Fibroblast of lung (primary cell): ENCODE measurements at regions not wholly inside any gene's neighbourhood (a gene's known extent, or its start where the extent isn't known, plus 50 kb on each side); places are given as distances from the start of the nearest gene placed in this dataset.

ENCODE experiments used
- EZH2 ChIP-seq: IDR thresholded peaks from 2 replicates; pipeline ENCODE4 v1.5.1; 2012; ENCODE audit warnings: low read length, control low read depth, mild to moderate bottlenecking; ENCODE audit errors: missing control alignments
- TF ChIP-seq, protein P1 (sequence below), 2 donors: IDR thresholded peaks in 1 of 2; conservative IDR thresholded peaks in 1 of 2; 1 replicate in 1 of 2; 2 replicates in 1 of 2; pipeline ENCODE4 v1.5.1; 2011 to 2012; ENCODE audit warnings: low read length in 2 of 2, control low read depth in 1 of 2, inconsistent platforms in 1 of 2, low read depth in 1 of 2, mild to moderate bottlenecking in 1 of 2

DNA sequence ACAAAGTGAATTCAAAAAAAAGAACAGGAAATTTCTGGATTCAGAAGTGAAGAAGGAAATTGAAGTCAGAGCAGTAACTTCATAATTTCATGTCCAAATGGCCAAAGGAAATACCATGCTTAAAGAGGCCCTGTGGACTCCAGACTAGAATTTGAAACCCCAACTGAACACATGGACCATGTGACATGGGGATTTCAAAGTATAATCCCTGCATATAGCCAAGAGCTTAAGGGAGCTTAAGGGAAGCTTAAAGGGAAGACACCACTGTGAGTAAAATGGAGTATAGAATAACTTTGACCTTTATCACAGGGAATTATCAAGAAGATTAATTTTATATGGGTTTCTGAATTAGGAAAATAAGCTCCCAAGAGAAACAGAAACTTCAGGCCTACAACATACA lies 241.8 kb upstream of the POGK start:
- TF ChIP-seq, protein P1, sequence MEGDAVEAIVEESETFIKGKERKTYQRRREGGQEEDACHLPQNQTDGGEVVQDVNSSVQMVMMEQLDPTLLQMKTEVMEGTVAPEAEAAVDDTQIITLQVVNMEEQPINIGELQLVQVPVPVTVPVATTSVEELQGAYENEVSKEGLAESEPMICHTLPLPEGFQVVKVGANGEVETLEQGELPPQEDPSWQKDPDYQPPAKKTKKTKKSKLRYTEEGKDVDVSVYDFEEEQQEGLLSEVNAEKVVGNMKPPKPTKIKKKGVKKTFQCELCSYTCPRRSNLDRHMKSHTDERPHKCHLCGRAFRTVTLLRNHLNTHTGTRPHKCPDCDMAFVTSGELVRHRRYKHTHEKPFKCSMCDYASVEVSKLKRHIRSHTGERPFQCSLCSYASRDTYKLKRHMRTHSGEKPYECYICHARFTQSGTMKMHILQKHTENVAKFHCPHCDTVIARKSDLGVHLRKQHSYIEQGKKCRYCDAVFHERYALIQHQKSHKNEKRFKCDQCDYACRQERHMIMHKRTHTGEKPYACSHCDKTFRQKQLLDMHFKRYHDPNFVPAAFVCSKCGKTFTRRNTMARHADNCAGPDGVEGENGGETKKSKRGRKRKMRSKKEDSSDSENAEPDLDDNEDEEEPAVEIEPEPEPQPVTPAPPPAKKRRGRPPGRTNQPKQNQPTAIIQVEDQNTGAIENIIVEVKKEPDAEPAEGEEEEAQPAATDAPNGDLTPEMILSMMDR (conservative IDR thresholded peaks at IDR 0.05 in 1 of 2, IDR thresholded peaks at IDR 0.05 in 1 of 2; ENCODE audit: low read depth in 1 of 2, low read length in 2 of 2) = no peak
- TF ChIP-seq EZH2 = no peak
